H9 (cell line): ENCODE measurements at regions not wholly inside any gene's neighbourhood (a gene's known extent, or its start where the extent isn't known, plus 50 kb on each side); places are given as distances from the start of the nearest gene placed in this dataset.

Source experiments
- DNase-seq: peaks from one replicate; pipeline ENCODE4 v3.0.0-alpha.2; 2017
- H2AFZ ChIP-seq: one replicate; pipeline ENCODE4 v1.6.1; 2013; ENCODE audit warnings: mild to moderate bottlenecking, low read length, control low read depth, moderate library complexity
- H2AK5ac ChIP-seq: 2 replicates; pipeline ENCODE4 v1.6.1; 2013; ENCODE audit warnings: low read length, control low read depth, mixed read lengths; ENCODE audit not compliant: insufficient read length
- H2BK120ac ChIP-seq: one replicate; pipeline ENCODE4 v1.6.1; 2013; ENCODE audit warnings: low read depth, mild to moderate bottlenecking, low read length, control low read depth, inconsistent platforms; ENCODE audit not compliant: poor library complexity, severe bottlenecking
- H2BK12ac ChIP-seq: 2 replicates; pipeline ENCODE4 v1.6.1; 2013; ENCODE audit warnings: low read length, control low read depth, mixed read lengths, low read depth; ENCODE audit not compliant: insufficient read length
- H2BK15ac ChIP-seq: 2 replicates; pipeline ENCODE4 v1.6.1; 2013; ENCODE audit warnings: low read depth, low read length, control low read depth
- H2BK20ac ChIP-seq: one replicate; pipeline ENCODE4 v1.6.1; 2013; ENCODE audit warnings: low read depth, mild to moderate bottlenecking, low read length, control low read depth, inconsistent platforms; ENCODE audit not compliant: poor library complexity, severe bottlenecking
- H2BK5ac ChIP-seq: 2 replicates; pipeline ENCODE4 v1.6.1; 2013; ENCODE audit warnings: low read length, control low read depth, mixed read lengths; ENCODE audit not compliant: insufficient read length
- H3K14ac ChIP-seq: 2 replicates; pipeline ENCODE4 v1.6.1; 2013; ENCODE audit warnings: low read length, control low read depth; ENCODE audit not compliant: insufficient read depth
- H3K18ac ChIP-seq: 2 replicates; pipeline ENCODE4 v1.6.1; 2013; ENCODE audit warnings: low read depth, mild to moderate bottlenecking, mixed read lengths, low read length, control low read depth; ENCODE audit not compliant: insufficient read length
- H3K23ac ChIP-seq: 2 replicates; pipeline ENCODE4 v1.6.1; 2013; ENCODE audit warnings: low read length, control low read depth, mixed read lengths, low read depth; ENCODE audit not compliant: insufficient read length
- H3K23me2 ChIP-seq: 2 replicates; pipeline ENCODE4 v1.6.1; 2013; ENCODE audit warnings: low read depth, mild to moderate bottlenecking, mixed read lengths, low read length, control low read depth; ENCODE audit not compliant: insufficient read length, poor library complexity, severe bottlenecking
- H3K27ac ChIP-seq: 2 replicates; pipeline ENCODE4 v1.5.1; 2013; ENCODE audit warnings: low read length, control low read depth, mixed read lengths, low read depth; ENCODE audit not compliant: insufficient read length
- H3K27me3 ChIP-seq: 2 replicates; pipeline ENCODE4 v1.6.1; 2013; ENCODE audit warnings: low read length, control low read depth, inconsistent platforms; ENCODE audit not compliant: insufficient read depth
- H3K4ac ChIP-seq: 2 replicates; pipeline ENCODE4 v1.6.1; 2013; ENCODE audit warnings: low read depth, mild to moderate bottlenecking, control low read depth, inconsistent platforms, low read length, moderate library complexity
- H3K4me1 ChIP-seq: 2 replicates; pipeline ENCODE4 v1.6.1; 2013; ENCODE audit warnings: low read length, control low read depth, inconsistent platforms; ENCODE audit not compliant: insufficient read depth
- H3K4me2 ChIP-seq: 2 replicates; pipeline ENCODE4 v1.6.1; 2013; ENCODE audit warnings: low read length, control low read depth, mixed read lengths; ENCODE audit not compliant: insufficient read length, insufficient read depth
- H3K56ac ChIP-seq: 2 replicates; pipeline ENCODE4 v1.6.1; 2013; ENCODE audit warnings: low read depth, mild to moderate bottlenecking, mixed read lengths, low read length, control low read depth; ENCODE audit not compliant: insufficient read length
- H3K79me1 ChIP-seq: 2 replicates; pipeline ENCODE4 v1.6.1; 2013; ENCODE audit warnings: low read depth, mild to moderate bottlenecking, moderate library complexity, low read length, control low read depth, inconsistent platforms; ENCODE audit not compliant: insufficient read depth, poor library complexity, severe bottlenecking
- H3K79me2 ChIP-seq: 2 replicates; pipeline ENCODE4 v1.6.1; 2013; ENCODE audit warnings: low read length, control low read depth, inconsistent platforms; ENCODE audit not compliant: insufficient read depth
- H3K9ac ChIP-seq: 2 replicates; pipeline ENCODE4 v1.6.1; 2013; ENCODE audit warnings: low read length, control low read depth, mixed read lengths; ENCODE audit not compliant: insufficient read length; ENCODE audit errors: extremely low read depth
- H3K9me3 ChIP-seq: one replicate; pipeline ENCODE4 v1.6.1; 2013; ENCODE audit warnings: low read depth, low read length, inconsistent platforms; ENCODE audit not compliant: control insufficient read depth
- H3T11ph ChIP-seq: one replicate; pipeline ENCODE4 v1.6.1; 2013; ENCODE audit warnings: mild to moderate bottlenecking, low read length, control low read depth, inconsistent platforms
- H4K20me1 ChIP-seq: one replicate; pipeline ENCODE4 v1.6.1; 2013; ENCODE audit not compliant: control insufficient read depth, insufficient read length, insufficient read depth
- H4K5ac ChIP-seq: 2 replicates; pipeline ENCODE4 v1.6.1; 2013; ENCODE audit warnings: low read depth, mild to moderate bottlenecking, mixed read lengths, low read length, control low read depth; ENCODE audit not compliant: insufficient read length
- H4K8ac ChIP-seq: replicated peaks from 2 replicates; pipeline ENCODE4 v1.6.1; 2013; ENCODE audit warnings: low read length, control low read depth, mixed read lengths, low read depth; ENCODE audit not compliant: insufficient read length
- H4K91ac ChIP-seq: 2 replicates; pipeline ENCODE4 v1.6.1; 2013; ENCODE audit warnings: low read depth, mild to moderate bottlenecking, moderate library complexity, mixed read lengths, low read length, control low read depth; ENCODE audit not compliant: insufficient read length
- H3K27ac Mint-ChIP-seq, 3 experiments: 2 replicates in 2 of 3; 3 replicates in 1 of 3; pipeline ENCODE4 v1.8.0; 2020 to 2021; ENCODE audit warnings: mixed read lengths in 3 of 3, mild to moderate bottlenecking in 1 of 3, moderate library complexity in 1 of 3
- H3K27me3 Mint-ChIP-seq: 2 replicates; pipeline ENCODE4 v1.8.0; 2021; ENCODE audit warnings: low read depth, mild to moderate bottlenecking, moderate library complexity, mixed read lengths
- H3K36me3 Mint-ChIP-seq, 3 experiments: 2 replicates in 2 of 3; 3 replicates in 1 of 3; pipeline ENCODE4 v1.8.0; 2020 to 2021; ENCODE audit warnings: low read depth in 3 of 3, mixed read lengths in 3 of 3; ENCODE audit not compliant: insufficient read depth in 1 of 3
- H3K4me1 Mint-ChIP-seq, 2 experiments: 2 replicates each; pipeline ENCODE4 v1.8.0; 2020; ENCODE audit warnings: mixed read lengths in 2 of 2
- H3K4me3 Mint-ChIP-seq, 2 experiments: 2 replicates in 1 of 2; 3 replicates in 1 of 2; pipeline ENCODE4 v1.8.0; 2020 to 2021; ENCODE audit warnings: mild to moderate bottlenecking in 2 of 2, mixed read lengths in 2 of 2, moderate library complexity in 1 of 2
- H3K9me3 Mint-ChIP-seq, 2 experiments: 2 replicates in 1 of 2; 3 replicates in 1 of 2; pipeline ENCODE4 v1.8.0; 2020; ENCODE audit warnings: mild to moderate bottlenecking in 2 of 2, mixed read lengths in 2 of 2, moderate library complexity in 1 of 2
- WGBS: extraction: QIAGEN DNeasy Blood & Tissue Kit; methylation state at CpG from one replicate; pipeline ENCODE4 v1.1.7; 2013; ENCODE audit warnings: missing lambda C conversion rate, low lambda C conversion rate, mixed read lengths; ENCODE audit not compliant: insufficient read length; ENCODE audit errors: extremely low coverage; 5-methylcytosine and 5-hydroxymethylcytosine counted together
- TF ChIP-seq, protein P1 (sequence below): fragments of 200-600 bp; sonication (generic); conservative IDR thresholded peaks from 3 replicates; pipeline ENCODE4 v1.8.0; 2021; ENCODE audit warnings: antibody characterized with exemption, mild to moderate bottlenecking

DNA sequence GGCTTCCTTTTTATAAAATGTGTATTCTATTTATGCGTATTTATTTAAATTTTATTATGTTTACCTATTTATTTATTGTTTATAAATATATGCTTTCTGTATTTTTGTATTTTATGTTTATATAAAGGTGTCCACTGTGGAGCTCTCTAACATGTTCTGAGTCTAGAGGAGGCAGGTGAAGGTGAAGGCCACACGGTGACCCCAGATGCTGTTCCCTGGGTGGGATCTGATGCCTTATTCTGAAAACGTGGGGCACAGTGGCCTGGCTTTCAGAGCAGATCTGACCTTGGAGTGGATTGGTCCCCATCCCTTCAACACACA lies 104.7 kb upstream of the SLC7A14 start:
- Histone ChIP-seq H3K79me1 (no peaks in the 10 kb centered on the region), H3K23ac (no peak overlapping the region), H3K23me2 (no peaks in the 10 kb centered on the region), H3K18ac (no peak overlapping the region), H4K20me1 (no peaks in the 10 kb centered on the region), H2AFZ (no peak overlapping the region), H2BK15ac (no peak overlapping the region), H2BK5ac (no peak overlapping the region), H4K5ac (no peak overlapping the region), H3K4me1 (peaks cover 4% of the 10 kb centered on the region; the same call in 1 of the 2 replicates), H2BK20ac (no peak overlapping the region), H3T11ph (no peak overlapping the region), H4K91ac (no peak overlapping the region), H3K27ac (no peak overlapping the region), H3K4me2 (no peak overlapping the region), H2BK120ac (no peak overlapping the region), H3K9me3 (no peaks in the 10 kb centered on the region), H2AK5ac (no peak overlapping the region), H3K14ac (no peak overlapping the region), H3K9ac (no peak overlapping the region), H3K79me2 (no peaks in the 10 kb centered on the region), H3K4ac (no peak overlapping the region), H2BK12ac (no peak overlapping the region), H3K56ac (no peak overlapping the region), H4K8ac (no peak overlapping the region), H3K27me3 (no peaks in the 10 kb centered on the region)
- WGBS: no CpG with 5 or more reads among the region's 3 CpGs
- DNase-seq: no peak
- H3K27me3 Mint-ChIP-seq: peaks cover 1% of the 10 kb centered on the region; the same call in 1 of the 2 replicates
- H3K4me1 Mint-ChIP-seq: peaks cover 27 to 28% of the 10 kb centered on the region in 2 experiments
- TF ChIP-seq, protein P1, sequence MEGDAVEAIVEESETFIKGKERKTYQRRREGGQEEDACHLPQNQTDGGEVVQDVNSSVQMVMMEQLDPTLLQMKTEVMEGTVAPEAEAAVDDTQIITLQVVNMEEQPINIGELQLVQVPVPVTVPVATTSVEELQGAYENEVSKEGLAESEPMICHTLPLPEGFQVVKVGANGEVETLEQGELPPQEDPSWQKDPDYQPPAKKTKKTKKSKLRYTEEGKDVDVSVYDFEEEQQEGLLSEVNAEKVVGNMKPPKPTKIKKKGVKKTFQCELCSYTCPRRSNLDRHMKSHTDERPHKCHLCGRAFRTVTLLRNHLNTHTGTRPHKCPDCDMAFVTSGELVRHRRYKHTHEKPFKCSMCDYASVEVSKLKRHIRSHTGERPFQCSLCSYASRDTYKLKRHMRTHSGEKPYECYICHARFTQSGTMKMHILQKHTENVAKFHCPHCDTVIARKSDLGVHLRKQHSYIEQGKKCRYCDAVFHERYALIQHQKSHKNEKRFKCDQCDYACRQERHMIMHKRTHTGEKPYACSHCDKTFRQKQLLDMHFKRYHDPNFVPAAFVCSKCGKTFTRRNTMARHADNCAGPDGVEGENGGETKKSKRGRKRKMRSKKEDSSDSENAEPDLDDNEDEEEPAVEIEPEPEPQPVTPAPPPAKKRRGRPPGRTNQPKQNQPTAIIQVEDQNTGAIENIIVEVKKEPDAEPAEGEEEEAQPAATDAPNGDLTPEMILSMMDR: no peak
- H3K27ac Mint-ChIP-seq: no peak overlapping the region
- peaks cover 0 to 17% (median 13%) of the 10 kb centered on the region in 3 experiments for H3K36me3 Mint-ChIP-seq
- no peak overlapping the region for H3K4me3 Mint-ChIP-seq
- H3K9me3 Mint-ChIP-seq: peaks cover 0 to 19% of the 10 kb centered on the region in 2 experiments
